Body of pancreas (tissue), 4 donors: ENCODE measurements at regions not wholly inside any gene's neighbourhood (a gene's known extent, or its start where the extent isn't known, plus 50 kb on each side); places are given as distances from the start of the nearest gene placed in this dataset.
A peak's percentile ranks its signal among the peaks of the same experiment; 100 is the strongest.
"Not testable (repeated sequence)": the region's sequence is repeated elsewhere in the genome, so short reads cannot be mapped to it uniquely, and the experiment has no call there.

ENCODE experiments used
- ATAC-seq: fragments of 150-250 bp; one replicate; pipeline ENCODE4 v1.9.1; 2016
- DNase-seq, 4 donors: peaks; one replicate each; pipeline ENCODE4 v3.0.0-alpha.2; 2019
- H3K27ac ChIP-seq, 4 donors: fragments of 200-600 bp; sonication (generic); 1 replicate in 3 of 4; 2 replicates in 1 of 4; pipeline versions ENCODE4 v1.5.1 to v1.6.1; 2016 to 2019; ENCODE audit warnings: mild to moderate bottlenecking in 1 of 4, mixed read lengths in 1 of 4, moderate library complexity in 1 of 4
- H3K27me3 ChIP-seq, 2 donors: fragments of 200-600 bp; sonication (generic); one replicate each; pipeline ENCODE4 v1.6.0; 2016; ENCODE audit warnings: mild to moderate bottlenecking in 1 of 2
- H3K36me3 ChIP-seq, 2 donors: fragments of 200-600 bp; sonication (generic); replicated peaks in 1 of 2; 2 replicates each; pipeline ENCODE4 v1.5.1; 2016; ENCODE audit warnings: low read depth in 2 of 2; ENCODE audit not compliant: insufficient read depth in 1 of 2
- H3K4me1 ChIP-seq: fragments of 200-600 bp; sonication (generic); one replicate; pipeline ENCODE4 v1.6.0; 2016
- H3K4me3 ChIP-seq, 2 donors: fragments of 200-600 bp; sonication (generic); 1 replicate in 1 of 2; 2 replicates in 1 of 2; pipeline ENCODE4 v1.5.1; 2016 to 2019
- H3K9me3 ChIP-seq, 3 donors: fragments of 200-600 bp; sonication (generic); 1 replicate in 2 of 3; 2 replicates in 1 of 3; pipeline ENCODE4 v1.5.1; 2016
- CTCF ChIP-seq, 7 experiments: fragments of 450-650 bp in 4 of 7; fragments of 200-600 bp in 3 of 7; sonication (generic) in 3 of 7; IDR thresholded peaks; one replicate each; pipeline ENCODE4 v1.5.1; 2016 to 2019; ENCODE audit warnings: antibody characterized with exemption in 7 of 7
- POLR2A ChIP-seq, 3 donors: fragments of 450-650 bp; IDR thresholded peaks; one replicate each; pipeline ENCODE4 v1.6.1; 2016; ENCODE audit warnings: antibody characterized with exemption in 3 of 3, mild to moderate bottlenecking in 2 of 3
- WGBS, 2 donors: methylation state at CpG; one replicate each; pipeline ENCODE4 v1.1.5; 2017; 5-methylcytosine and 5-hydroxymethylcytosine counted together
- intact Hi-C: fragments of 100-400 bp; cut with DNase I; formaldehyde crosslinking; loops from one replicate; pipeline ENCODE4 v1.15.1; 2023

- WGBS, 2 donors = 68 to 74% methylated on average over 3 of the region's 3 CpGs
- intact Hi-C loops = no loop called here
- Histone ChIP-seq H3K27me3 (no peaks in the 10 kb centered on the region), H3K4me1 (no peaks in the 10 kb centered on the region), H3K4me3 (no peak overlapping the region), H3K9me3 (no peaks in the 10 kb centered on the region), H3K36me3 (no peaks in the 10 kb centered on the region), H3K27ac (no peak overlapping the region)
- TF ChIP-seq CTCF (IDR thresholded peaks at IDR 0.05) (no peak), POLR2A (IDR thresholded peaks at IDR 0.05) (no peak)
- ATAC-seq (no peak), DNase-seq (no peak)
These were observed 275.7 kb upstream of the ZNF804A start for GRCh38 chr2:184322615-184323014.

DNA sequence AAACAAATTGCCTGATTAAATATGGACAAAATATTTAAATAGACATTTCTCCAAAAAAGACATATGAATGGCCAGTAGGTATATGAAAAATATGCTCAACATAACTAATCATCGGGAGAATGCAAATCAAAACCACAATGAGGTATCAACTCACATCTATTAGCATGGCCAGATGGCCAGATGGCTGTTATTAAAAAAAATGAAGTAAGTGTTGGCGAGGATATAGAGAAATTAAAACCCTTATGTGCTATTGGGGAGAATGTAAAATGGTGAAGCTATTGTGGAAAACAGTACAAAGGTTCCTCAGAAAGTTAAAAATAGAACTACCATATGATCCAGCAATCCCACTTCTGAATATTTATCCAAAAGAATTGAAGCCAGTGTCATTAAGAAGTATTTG is 272.3 kb upstream of the ZNF804A start:
- Histone ChIP-seq H3K27me3 (no peaks in the 10 kb centered on the region), H3K9me3 (no peaks in the 10 kb centered on the region), H3K4me3 (no peak overlapping the region), H3K4me1 (no peaks in the 10 kb centered on the region), H3K36me3 (no peaks in the 10 kb centered on the region), H3K27ac (no peak overlapping the region)
- no peak for TF ChIP-seq CTCF (IDR thresholded peaks at IDR 0.05)
- TF ChIP-seq POLR2A (IDR thresholded peaks at IDR 0.05) = no peak
- WGBS, 2 donors = 80 to 86% methylated on average over 2 of the region's 2 CpGs
- DNase-seq (no peak), ATAC-seq (no peak)
- intact Hi-C loops = no loop called here

- H3K9me3 ChIP-seq, H3K4me3 ChIP-seq, H3K27ac ChIP-seq, ATAC-seq, H3K4me1 ChIP-seq, H3K36me3 ChIP-seq, H3K27me3 ChIP-seq, DNase-seq, intact Hi-C loops: not testable (repeated sequence)
- WGBS, 2 donors = 80 to 82% methylated on average over 23 to 30 of the region's 30 CpGs
These were observed 270.5 kb upstream of the ZNF804A start for GRCh38 chr2:184327805-184328204.

DNA sequence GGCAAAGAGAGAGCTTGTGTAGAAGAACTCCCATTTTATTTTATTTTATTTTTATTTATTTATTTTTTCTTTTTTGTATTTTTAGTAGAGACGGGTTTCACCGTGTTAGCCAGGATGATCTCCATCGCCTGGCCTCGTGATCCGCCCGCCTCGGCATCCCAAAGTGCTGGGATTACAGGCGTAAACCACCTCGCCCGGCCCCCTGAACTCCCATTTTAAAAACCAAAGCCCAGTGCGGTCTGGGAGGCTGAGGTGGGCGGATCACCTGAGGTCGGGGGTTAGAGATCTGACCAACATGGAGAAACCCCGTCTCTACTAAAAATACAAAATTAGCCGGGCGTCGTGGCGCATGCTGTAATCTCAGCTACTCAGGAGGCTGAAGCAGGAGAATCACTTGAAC is 267.8 kb upstream of the ZNF804A start:
- intact Hi-C loops, H3K36me3 ChIP-seq, H3K4me3 ChIP-seq, ATAC-seq, H3K27me3 ChIP-seq, H3K27ac ChIP-seq, H3K4me1 ChIP-seq, H3K9me3 ChIP-seq: not testable (repeated sequence)
- DNase-seq = peak in 1 of 4 donors; percentile 10
- WGBS, 2 donors = 93 to 95% methylated on average over 18 of the region's 18 CpGs

GRCh38 chr2:184336688-184337087 is 261.6 kb upstream of the ZNF804A start:
- Histone ChIP-seq H3K27ac (no peak overlapping the region), H3K36me3 (no peaks in the 10 kb centered on the region), H3K9me3 (no peaks in the 10 kb centered on the region), H3K4me3 (no peak overlapping the region), H3K27me3 (no peaks in the 10 kb centered on the region), H3K4me1 (no peaks in the 10 kb centered on the region)
- WGBS, 2 donors = 42% methylated on average over 1 of the region's 1 CpG
- TF ChIP-seq POLR2A (IDR thresholded peaks at IDR 0.05) = no peak
- no peak for TF ChIP-seq CTCF (IDR thresholded peaks at IDR 0.05)
- no peak for DNase-seq
- intact Hi-C loops = no loop called here
- ATAC-seq = no peak

DNA sequence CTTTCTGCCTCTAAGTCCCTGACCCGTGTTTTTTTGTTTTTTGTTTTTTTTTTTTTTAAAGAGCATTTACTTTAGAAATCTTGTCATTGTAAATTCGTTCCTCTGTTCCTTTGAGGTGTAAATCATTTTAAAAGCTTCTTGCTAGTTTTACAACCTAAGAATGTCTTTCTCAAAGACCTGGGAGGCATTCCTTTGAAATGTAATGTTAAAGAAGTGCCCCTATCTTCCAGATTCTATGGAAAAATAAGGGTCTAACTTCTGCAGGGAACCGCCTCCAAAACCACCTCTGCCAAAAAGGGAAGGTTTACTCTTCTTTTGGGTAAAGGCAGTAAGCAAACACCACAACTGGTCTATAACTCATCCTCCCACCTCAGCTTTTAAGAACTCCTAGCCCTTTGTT is 259.6 kb upstream of the ZNF804A start:
- WGBS, 2 donors = 32 to 41% methylated on average over 3 of the region's 3 CpGs
- TF ChIP-seq POLR2A (IDR thresholded peaks at IDR 0.05) (no peak), CTCF (IDR thresholded peaks at IDR 0.05) (no peak)

More for the DNA sequence above, 259.6 kb upstream of the ZNF804A start:
- intact Hi-C loops = no loop called here
- ATAC-seq = no peak
- Histone ChIP-seq H3K4me3 (no peak overlapping the region), H3K4me1 (no peaks in the 10 kb centered on the region), H3K9me3 (no peaks in the 10 kb centered on the region), H3K27me3 (no peaks in the 10 kb centered on the region), H3K27ac (no peak overlapping the region), H3K36me3 (no peaks in the 10 kb centered on the region)
- no peak for DNase-seq
